GM18858 (cell line): ENCODE measurements at regions not wholly inside any gene's neighbourhood (a gene's known extent, or its start where the extent isn't known, plus 50 kb on each side); places are given as distances from the start of the nearest gene placed in this dataset.
"Not testable (repeated sequence)": the region's sequence is repeated elsewhere in the genome, so short reads cannot be mapped to it uniquely, and the experiment has no call there.

Experiments used
- ATAC-seq: cut with Tn5 transposase; IDR thresholded peaks from one replicate; pipeline ENCODE4 v1.9.1; 2021; ENCODE audit not compliant: unreplicated experiment

DNA sequence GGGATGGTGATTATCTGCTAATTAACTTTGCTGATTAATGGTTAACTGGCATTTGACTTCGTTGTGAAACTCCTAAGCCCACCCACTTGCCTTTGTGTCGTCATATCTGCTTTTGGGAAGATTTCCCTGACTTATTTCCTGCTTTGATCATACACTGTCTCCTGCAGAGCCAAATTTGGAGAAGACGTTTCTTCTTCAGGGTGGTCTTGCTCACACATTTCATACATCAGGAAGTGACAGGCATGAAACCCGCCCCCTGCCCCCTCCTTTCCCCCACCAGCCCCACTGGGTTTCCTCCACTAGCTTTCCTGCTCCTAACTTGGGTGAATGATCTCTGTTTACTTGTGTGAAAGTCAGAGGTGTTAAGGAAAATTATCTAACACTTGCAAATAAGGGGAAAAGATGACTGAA is 300.1 kb downstream of the TSN start:
- ATAC-seq, result no peak

DNA sequence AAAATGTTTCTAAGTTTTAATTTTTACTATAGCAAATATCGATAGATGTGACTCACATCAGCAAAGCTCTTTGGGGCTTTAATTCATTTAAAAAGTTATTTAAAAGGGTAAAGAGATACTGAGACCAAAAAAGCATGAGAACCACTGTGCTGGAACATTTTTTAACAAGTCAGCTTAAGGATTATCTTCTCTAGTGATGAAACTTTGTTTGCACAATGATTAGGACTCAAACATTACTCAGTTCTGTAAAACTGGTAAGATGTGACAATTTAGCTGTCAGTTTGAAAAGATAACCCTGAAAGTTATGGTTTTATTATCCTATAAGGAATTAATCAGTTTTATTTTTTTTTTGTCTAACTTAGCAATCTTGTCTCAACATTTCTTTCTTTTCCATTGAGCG is 301.4 kb downstream of the TSN start:
- ATAC-seq, result no peak

- no peak for ATAC-seq
These were observed 305.8 kb downstream of the TSN start for GRCh38 chr2:122061206-122061605.

DNA sequence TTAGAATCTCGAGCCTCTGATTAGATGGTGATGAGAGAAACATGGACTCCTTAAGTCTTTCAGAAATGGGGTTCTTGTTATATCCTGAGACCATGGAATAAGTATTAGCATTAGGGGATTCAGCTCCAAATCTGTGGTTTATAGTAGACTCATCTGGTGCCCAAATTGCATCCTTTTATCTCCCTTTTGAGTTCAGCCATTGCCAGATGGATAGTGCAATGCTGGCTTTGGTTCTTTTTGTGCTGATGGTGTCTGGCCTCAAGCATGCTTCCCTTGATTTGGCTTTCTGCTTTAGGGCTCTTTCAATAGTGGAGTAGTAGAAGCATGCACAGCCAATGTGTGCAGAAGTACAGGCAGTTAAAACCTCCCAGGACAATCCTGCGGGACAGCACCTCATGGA is 306.4 kb downstream of the TSN start:
- no peak for ATAC-seq

- no peak for ATAC-seq
These were observed 307.1 kb downstream of the TSN start for GRCh38 chr2:122062506-122062905.

GRCh38 chr2:122063716-122064115 is 308.3 kb downstream of the TSN start:
- no peak for ATAC-seq

- ATAC-seq, result no peak
These were observed 314.8 kb downstream of the TSN start for GRCh38 chr2:122070241-122070731.

DNA sequence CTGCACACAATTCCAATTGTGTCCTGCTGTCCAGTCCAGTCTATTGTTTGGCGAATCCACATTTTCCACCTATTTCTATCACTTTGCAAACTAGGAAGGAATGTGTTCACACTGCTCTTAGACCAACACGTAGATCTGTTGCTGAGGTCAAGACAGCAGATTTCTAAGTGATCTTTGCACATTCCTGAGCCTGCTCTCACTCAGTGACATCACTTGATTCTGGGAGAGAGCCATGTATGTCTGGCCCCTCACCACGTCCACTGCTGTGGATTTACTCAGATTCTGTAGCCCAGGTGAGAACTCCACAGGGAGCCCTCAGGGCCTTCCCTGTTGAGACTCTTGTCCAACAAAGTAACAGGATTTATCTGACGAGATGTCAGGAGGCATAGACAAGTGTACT is 317.2 kb downstream of the TSN start:
- ATAC-seq, result no peak

DNA sequence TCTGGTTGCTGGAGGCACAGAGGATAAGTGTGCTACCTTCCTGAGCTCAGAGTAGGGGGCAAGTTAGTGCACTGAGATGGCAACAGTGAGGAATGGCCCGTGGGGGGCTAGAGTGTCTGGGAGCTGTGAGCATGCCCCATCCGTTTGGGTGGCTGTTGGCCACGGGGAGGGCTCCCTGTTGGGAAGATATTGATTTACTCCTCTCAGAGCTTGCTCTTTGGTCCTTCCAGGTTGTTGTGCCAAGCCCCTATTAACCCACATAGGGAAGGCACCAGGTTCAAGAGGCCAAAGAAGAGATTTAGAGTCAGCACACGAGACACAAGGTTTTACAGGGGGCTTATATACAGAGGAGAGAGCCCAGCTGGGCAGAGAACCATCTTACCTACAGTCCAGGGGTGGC is 318.8 kb downstream of the TSN start:
- no peak for ATAC-seq

DNA sequence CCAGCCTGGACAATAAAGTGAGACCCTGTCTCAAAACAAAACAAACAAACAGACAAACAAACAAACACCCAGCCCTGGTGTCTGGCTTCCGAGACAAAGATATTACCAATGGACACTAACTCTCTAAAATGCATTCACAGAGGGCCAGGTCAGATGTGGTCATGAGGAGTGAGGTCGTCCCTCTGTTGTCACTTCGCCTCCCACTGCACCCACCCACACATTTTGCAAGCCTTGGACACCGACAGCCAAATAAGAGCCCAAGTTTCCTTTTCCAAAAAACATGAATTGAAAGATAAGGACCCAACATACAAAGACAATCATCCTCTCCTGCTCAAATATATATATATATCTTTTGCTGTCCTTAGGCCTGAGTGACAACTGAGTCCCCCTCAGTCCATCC is 319.9 kb downstream of the TSN start:
- no peak for ATAC-seq

DNA sequence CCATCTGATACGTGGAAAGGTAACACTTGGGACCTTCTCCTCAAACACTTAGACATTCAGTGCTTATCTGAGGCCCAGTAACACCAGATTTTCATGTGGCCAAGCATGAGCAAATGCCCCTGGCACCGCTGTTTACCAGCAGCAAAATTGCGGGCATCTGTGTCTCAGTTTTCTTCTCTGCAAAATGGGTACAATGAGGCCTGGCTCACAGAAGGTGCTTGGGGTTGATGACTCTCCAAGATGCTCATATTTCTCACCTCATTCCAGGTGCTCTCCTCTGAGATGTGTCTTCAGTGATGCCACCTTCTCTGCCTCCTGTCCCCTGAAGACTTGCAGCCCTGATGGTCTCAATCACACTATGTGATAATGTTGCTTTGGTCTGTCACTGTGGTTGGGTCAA is 321.7 kb downstream of the TSN start:
- ATAC-seq, result no peak

DNA sequence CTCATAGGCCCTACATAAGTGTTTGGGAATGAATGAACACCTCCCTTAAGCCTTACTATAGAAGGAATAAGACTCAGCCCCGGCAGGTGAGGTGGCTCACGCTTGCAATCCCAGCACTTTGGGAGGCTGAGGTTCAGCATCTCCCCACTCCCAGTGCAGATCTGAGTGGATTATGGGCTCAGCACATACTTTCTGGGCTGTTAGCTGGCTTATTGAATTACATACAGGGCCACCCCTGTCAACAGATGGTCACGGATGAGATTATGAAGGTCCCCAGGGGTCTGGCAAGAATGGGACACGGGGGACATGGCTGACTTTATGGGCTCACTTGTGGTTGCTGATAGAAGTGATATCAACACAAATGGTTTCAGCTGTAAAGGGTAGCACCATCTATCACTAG is 322.3 kb downstream of the TSN start:
- no peak for ATAC-seq

DNA sequence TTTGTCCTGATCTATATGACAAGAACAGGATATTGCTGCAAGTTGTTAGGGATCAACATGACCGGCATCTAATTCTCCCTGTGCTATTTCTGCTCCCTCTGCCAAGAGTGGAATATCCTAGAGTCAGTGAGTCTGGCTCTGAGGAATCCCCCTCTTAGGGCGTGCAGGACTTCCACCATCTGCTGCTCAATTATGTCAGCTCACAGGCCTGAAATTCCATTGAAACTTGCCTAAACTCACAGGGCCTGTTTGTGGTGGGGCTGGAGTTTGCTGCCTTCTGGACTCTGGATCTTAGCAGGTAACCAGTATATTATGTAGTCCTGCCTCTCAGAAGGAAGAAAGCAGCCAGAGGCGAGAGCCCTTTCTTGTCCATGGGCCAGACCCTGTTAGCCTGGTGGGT is 323.0 kb downstream of the TSN start:
- ATAC-seq, result no peak

DNA sequence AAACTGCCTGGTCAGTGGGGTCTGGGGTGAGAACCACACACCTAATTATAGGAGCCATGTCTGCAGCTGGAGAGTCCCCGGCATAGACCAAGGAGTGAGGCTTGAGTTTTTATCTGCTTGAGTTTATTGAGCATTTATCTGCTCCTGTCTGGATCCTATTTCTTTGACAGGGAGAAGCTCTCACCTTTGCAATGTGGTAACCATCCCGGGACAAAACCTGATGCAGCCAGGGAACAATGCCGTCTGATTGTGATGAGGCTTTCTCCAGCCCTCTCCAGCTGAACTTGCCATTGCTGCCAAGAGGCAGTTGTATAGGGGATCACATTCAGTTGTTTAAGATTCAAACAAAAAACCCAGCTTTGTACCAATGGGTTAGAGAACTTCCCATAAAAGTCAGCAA is 324.4 kb downstream of the TSN start:
- no peak for ATAC-seq

DNA sequence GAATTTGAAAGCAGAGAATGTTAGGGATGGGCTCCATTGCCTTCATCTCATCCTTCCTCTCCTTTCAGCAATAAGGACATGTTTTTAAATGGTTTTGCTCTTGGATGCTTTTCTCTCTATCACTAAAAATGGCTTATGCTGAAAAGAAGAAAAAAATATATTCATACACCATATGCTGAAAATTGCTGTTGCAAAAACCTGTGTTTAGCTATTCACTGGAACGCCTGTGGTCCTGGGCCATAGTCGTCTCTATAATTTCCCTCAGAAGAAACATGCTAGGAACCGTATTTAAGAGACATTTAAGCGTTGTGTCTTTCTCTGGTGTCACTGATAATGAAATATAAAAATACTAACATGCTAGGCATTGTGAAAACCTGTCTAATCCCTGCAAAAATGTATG is 324.9 kb downstream of the TSN start:
- ATAC-seq, result no peak

- ATAC-seq, result no peak
These were observed 325.4 kb downstream of the TSN start for GRCh38 chr2:122080871-122081270.

GRCh38 chr2:122081751-122082150 is 326.3 kb downstream of the TSN start:
- ATAC-seq, result no peak

DNA sequence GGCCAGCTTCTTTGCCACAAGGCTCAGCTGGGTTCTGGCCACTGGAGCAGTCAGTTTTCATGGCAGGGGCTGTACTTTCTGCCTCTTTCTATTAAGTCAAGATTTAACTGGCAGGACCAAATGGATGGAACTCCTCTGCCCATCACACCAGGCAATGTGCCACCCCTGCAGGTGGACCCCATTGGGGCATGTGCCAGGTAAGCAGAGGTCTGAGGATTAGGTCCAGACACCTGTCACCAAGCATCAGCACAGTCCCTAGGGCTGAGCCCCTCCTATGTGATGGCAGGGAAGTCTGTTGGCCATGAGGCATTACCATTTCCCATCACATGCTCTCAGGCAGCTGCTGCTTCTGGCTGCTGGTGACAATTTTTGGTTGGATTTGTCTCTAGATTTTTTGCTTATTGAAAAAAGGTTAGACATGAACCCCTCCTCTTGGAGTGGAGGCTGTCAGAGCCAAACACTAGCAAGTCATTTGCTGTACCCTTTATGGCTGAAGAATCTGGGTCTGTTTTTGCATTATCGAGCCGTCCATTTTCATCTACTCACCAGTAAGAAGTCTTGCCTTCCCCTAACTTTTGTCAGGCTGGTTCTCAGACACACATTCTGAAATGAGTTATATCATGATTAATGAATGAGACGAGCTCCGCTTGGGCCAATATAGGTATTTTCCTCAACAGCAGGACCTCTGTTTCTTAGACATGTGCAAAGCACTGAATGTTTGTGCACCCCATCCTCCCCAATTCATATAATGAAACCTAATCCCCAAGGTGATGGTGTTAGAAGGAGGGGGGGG is 328.0 kb downstream of the TSN start:
- no peak for ATAC-seq

DNA sequence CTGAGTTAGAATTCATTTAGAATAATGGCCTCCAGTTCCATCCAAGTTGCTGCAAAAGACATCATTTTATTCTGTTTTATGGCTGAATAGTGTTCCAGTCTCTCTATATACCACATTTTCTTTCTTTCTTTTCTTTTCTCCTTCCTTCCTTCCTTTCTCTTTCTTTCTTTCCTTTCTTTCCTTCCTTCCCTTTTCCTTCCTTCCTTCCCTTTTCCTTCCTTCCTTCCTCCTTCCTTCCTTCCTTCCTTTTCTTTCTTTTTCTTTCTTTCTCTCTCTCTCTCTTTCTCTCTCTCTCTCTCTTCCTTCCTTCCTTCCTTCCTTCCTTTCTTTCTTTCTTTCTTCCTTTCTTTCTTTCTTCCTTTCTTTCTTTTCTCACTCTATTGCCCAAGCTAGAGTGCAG is 330.2 kb downstream of the TSN start:
- not testable (repeated sequence) for ATAC-seq

- no peak for ATAC-seq
These were observed 339.1 kb downstream of the TSN start for GRCh38 chr2:122094557-122094956.

DNA sequence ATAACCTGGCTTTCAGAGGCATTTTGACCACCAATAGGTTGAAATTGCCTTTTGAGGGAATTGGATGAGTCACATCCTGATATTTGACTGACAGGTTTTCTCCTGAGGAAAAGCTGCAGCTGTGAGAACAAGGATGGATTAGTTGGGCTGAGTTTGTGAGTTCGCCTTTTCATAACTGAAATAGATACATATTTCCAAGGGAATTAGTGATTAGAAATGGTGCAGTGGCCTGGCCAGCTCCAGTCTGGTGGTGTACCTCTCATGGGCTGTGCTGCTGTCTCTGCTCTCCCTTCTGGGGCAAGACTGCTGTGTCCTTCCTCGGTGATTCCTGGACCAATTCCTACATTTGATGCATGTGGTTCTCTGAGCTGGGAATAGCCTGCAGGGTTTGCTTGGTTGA is 341.3 kb downstream of the TSN start:
- ATAC-seq, result no peak

DNA sequence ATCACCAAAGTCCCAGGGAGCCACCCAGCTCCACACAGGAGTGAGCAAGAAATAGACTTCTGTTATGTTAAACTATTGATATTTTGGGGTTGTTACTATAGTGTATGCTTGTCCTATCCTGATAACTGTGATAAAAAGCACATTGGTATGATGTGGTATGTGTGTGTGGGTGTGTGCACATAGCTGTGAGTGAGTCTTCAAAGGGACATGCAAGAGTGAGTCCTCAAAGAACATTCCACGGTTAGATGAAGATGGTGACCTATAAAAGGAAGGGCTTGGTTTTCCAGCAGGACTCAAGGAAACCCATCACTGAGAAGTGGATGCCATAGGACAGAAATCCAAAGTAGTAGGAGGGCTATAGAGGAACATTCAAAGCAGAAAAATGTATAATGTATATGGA is 342.9 kb downstream of the TSN start:
- ATAC-seq, result no peak

GRCh38 chr2:122100346-122100745 is 344.9 kb downstream of the TSN start:
- ATAC-seq, result no peak
